Skin epidermis (tissue), 12 donors: ENCODE measurements at regions not wholly inside any gene's neighbourhood (a gene's known extent, or its start where the extent isn't known, plus 50 kb on each side); places are given as distances from the start of the nearest gene placed in this dataset.
"Not testable (repeated sequence)": the region's sequence is repeated elsewhere in the genome, so short reads cannot be mapped to it uniquely, and the experiment has no call there.

Source experiments
- H3K27ac ChIP-seq, 21 experiments: fragments of 200-600 bp; sonication (generic) in 11 of 21; one replicate each; pipeline ENCODE4 v1.5.0; 2020; ENCODE audit warnings: mild to moderate bottlenecking in 3 of 21, inconsistent platforms in 2 of 21, moderate library complexity in 2 of 21
- H3K4me3 ChIP-seq, 7 experiments: fragments of 200-600 bp; sonication (generic) in 2 of 7; one replicate each; pipeline ENCODE4 v1.5.0; 2020; ENCODE audit warnings: inconsistent platforms in 2 of 7, mild to moderate bottlenecking in 2 of 7, moderate library complexity in 1 of 7

GRCh38 chr17:20681746-20682722 lies 102.5 kb downstream of the CDRT15L2 start:
- not testable (repeated sequence) for H3K27ac ChIP-seq, H3K4me3 ChIP-seq

GRCh38 chr17:20683651-20684229 lies 104.2 kb downstream of the CDRT15L2 start:
- not testable (repeated sequence) for H3K27ac ChIP-seq, H3K4me3 ChIP-seq

GRCh38 chr17:20684975-20685374 lies 105.5 kb downstream of the CDRT15L2 start:
- not testable (repeated sequence) for H3K4me3 ChIP-seq, H3K27ac ChIP-seq

GRCh38 chr17:20687584-20687983 lies 108.1 kb downstream of the CDRT15L2 start:
- not testable (repeated sequence) for H3K27ac ChIP-seq, H3K4me3 ChIP-seq

GRCh38 chr17:20689170-20689749 lies 109.7 kb downstream of the CDRT15L2 start:
- not testable (repeated sequence) for H3K27ac ChIP-seq, H3K4me3 ChIP-seq

GRCh38 chr17:20692706-20693105 lies 113.2 kb downstream of the CDRT15L2 start:
- H3K4me3 ChIP-seq: not testable (repeated sequence)

GRCh38 chr17:20695871-20696270 lies 116.3 kb downstream of the CDRT15L2 start:
- H3K27ac ChIP-seq, H3K4me3 ChIP-seq: not testable (repeated sequence)

More at GRCh38 chr17:20692706-20693105, 113.2 kb downstream of the CDRT15L2 start:
- H3K27ac ChIP-seq: not testable (repeated sequence)

- not testable (repeated sequence) for H3K4me3 ChIP-seq
- H3K27ac ChIP-seq: peak overlapping the region in 1 of 21 experiments; percentile 69
Observed at GRCh38 chr17:20698463-20699206, 119.1 kb downstream of the CDRT15L2 start.

GRCh38 chr17:20700528-20700927 lies 121.0 kb downstream of the CDRT15L2 start:
- not testable (repeated sequence) for H3K4me3 ChIP-seq, H3K27ac ChIP-seq

- not testable (repeated sequence) for H3K4me3 ChIP-seq, H3K27ac ChIP-seq
Observed at GRCh38 chr17:20701366-20701765, 121.8 kb downstream of the CDRT15L2 start.

- Histone ChIP-seq H3K4me3 (no peak overlapping the region), H3K27ac (no peak overlapping the region)
Observed at GRCh38 chr17:20702692-20703091, 123.2 kb downstream of the CDRT15L2 start.

GRCh38 chr17:20703781-20704180 lies 124.3 kb downstream of the CDRT15L2 start:
- H3K27ac ChIP-seq: no peak overlapping the region
- H3K4me3 ChIP-seq: no peak overlapping the region

GRCh38 chr17:20705186-20705585 lies 125.7 kb downstream of the CDRT15L2 start:
- H3K4me3 ChIP-seq, H3K27ac ChIP-seq: not testable (repeated sequence)

GRCh38 chr17:20706751-20707373 lies 127.3 kb downstream of the CDRT15L2 start:
- Histone ChIP-seq H3K4me3 (peak overlapping the region in 1 of 7 experiments; percentile 2), H3K27ac (no peak overlapping the region)

- H3K27ac ChIP-seq, H3K4me3 ChIP-seq: not testable (repeated sequence)
Observed at GRCh38 chr17:20708821-20709220, 129.3 kb downstream of the CDRT15L2 start.

GRCh38 chr17:20716481-20716880 lies 137.0 kb downstream of the CDRT15L2 start:
- H3K27ac ChIP-seq, H3K4me3 ChIP-seq: not testable (repeated sequence)

- Histone ChIP-seq H3K27ac (no peak overlapping the region), H3K4me3 (no peak overlapping the region)
Observed at GRCh38 chr17:20721171-20721570, 141.6 kb downstream of the CDRT15L2 start.

GRCh38 chr17:20724391-20724790 lies 144.9 kb downstream of the CDRT15L2 start:
- not testable (repeated sequence) for H3K27ac ChIP-seq, H3K4me3 ChIP-seq

GRCh38 chr17:20727201-20727600 lies 147.7 kb downstream of the CDRT15L2 start:
- not testable (repeated sequence) for H3K4me3 ChIP-seq, H3K27ac ChIP-seq

GRCh38 chr17:20728181-20728580 lies 148.7 kb downstream of the CDRT15L2 start:
- Histone ChIP-seq H3K4me3 (no peak overlapping the region), H3K27ac (no peak overlapping the region)
